Endothelial cell (in vitro differentiated cells): ENCODE measurements at regions not wholly inside any gene's neighbourhood (a gene's known extent, or its start where the extent isn't known, plus 50 kb on each side); places are given as distances from the start of the nearest gene placed in this dataset.

Experiments
- DNase-seq: peaks from one replicate; pipeline ENCODE4 v3.0.0; 2021; ENCODE audit warnings: low spot score
- H3K27ac Mint-ChIP-seq: one replicate; pipeline ENCODE4 v1.8.0; 2021; ENCODE audit warnings: mixed read lengths, inconsistent platforms; ENCODE audit not compliant: unreplicated experiment
- H3K27me3 Mint-ChIP-seq: one replicate; pipeline ENCODE4 v1.8.0; 2021; ENCODE audit warnings: mild to moderate bottlenecking, moderate library complexity, mixed read lengths, inconsistent platforms; ENCODE audit not compliant: unreplicated experiment
- H3K36me3 Mint-ChIP-seq: one replicate; pipeline ENCODE4 v1.8.0; 2021; ENCODE audit warnings: mild to moderate bottlenecking, low read depth, mixed read lengths, inconsistent platforms; ENCODE audit not compliant: unreplicated experiment
- H3K4me1 Mint-ChIP-seq: one replicate; pipeline ENCODE4 v1.8.0; 2021; ENCODE audit warnings: mild to moderate bottlenecking, mixed read lengths, inconsistent platforms; ENCODE audit not compliant: unreplicated experiment
- H3K4me3 Mint-ChIP-seq: one replicate; pipeline ENCODE4 v1.8.0; 2021; ENCODE audit warnings: mild to moderate bottlenecking, mixed read lengths, inconsistent platforms; ENCODE audit not compliant: unreplicated experiment
- H3K9me3 Mint-ChIP-seq: one replicate; pipeline ENCODE4 v1.8.0; 2021; ENCODE audit warnings: mixed read lengths, inconsistent platforms; ENCODE audit not compliant: unreplicated experiment
- TF ChIP-seq, protein P1 (sequence below): fragments of 200-600 bp; sonication (generic); IDR thresholded peaks from one replicate; pipeline ENCODE4 v1.5.0; 2021; ENCODE audit warnings: antibody characterized with exemption; ENCODE audit not compliant: unreplicated experiment

GRCh38 chr18:22650247-22650646 lies 232.5 kb upstream of the CTAGE1 start:
- Mint-ChIP-seq H3K27me3 (no peaks in the 10 kb centered on the region), H3K36me3 (no peaks in the 10 kb centered on the region), H3K27ac (no peak overlapping the region), H3K9me3 (no peaks in the 10 kb centered on the region), H3K4me3 (no peak overlapping the region), H3K4me1 (no peaks in the 10 kb centered on the region)
- no peak for DNase-seq
- TF ChIP-seq, protein P1, sequence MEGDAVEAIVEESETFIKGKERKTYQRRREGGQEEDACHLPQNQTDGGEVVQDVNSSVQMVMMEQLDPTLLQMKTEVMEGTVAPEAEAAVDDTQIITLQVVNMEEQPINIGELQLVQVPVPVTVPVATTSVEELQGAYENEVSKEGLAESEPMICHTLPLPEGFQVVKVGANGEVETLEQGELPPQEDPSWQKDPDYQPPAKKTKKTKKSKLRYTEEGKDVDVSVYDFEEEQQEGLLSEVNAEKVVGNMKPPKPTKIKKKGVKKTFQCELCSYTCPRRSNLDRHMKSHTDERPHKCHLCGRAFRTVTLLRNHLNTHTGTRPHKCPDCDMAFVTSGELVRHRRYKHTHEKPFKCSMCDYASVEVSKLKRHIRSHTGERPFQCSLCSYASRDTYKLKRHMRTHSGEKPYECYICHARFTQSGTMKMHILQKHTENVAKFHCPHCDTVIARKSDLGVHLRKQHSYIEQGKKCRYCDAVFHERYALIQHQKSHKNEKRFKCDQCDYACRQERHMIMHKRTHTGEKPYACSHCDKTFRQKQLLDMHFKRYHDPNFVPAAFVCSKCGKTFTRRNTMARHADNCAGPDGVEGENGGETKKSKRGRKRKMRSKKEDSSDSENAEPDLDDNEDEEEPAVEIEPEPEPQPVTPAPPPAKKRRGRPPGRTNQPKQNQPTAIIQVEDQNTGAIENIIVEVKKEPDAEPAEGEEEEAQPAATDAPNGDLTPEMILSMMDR: no peak

DNA sequence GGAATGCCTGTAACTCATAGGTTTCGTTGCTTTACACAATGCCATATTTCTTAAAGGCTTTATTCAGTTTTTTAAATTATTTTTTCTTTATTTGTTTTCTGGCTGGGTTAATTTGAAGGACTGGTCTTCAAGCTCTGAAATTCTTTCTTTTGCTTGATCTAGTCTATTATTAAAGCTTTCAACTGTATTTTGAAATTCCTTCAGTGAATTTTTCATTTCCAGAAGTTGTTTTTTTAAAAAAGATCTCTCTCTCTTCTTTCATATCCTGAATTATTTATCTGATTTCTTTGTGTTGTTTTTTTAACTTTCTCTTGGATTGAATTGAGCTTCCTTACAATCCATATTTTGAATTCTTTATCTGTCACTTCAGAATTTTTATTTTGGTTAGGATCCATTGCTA lies 239.9 kb upstream of the CTAGE1 start:
- H3K27ac Mint-ChIP-seq: no peak overlapping the region
- H3K9me3 Mint-ChIP-seq: peaks cover 1% of the 10 kb centered on the region
- TF ChIP-seq, protein P1: no peak
- DNase-seq: no peak
- no peaks in the 10 kb centered on the region for H3K4me1 Mint-ChIP-seq
- no peak overlapping the region for H3K4me3 Mint-ChIP-seq
- peaks cover 1% of the 10 kb centered on the region for H3K36me3 Mint-ChIP-seq
- no peaks in the 10 kb centered on the region for H3K27me3 Mint-ChIP-seq

- no peak overlapping the region for H3K27ac Mint-ChIP-seq
- no peaks in the 10 kb centered on the region for H3K27me3 Mint-ChIP-seq
- H3K4me3 Mint-ChIP-seq: no peak overlapping the region
- peaks cover 8% of the 10 kb centered on the region for H3K36me3 Mint-ChIP-seq
- H3K9me3 Mint-ChIP-seq: peaks cover 8% of the 10 kb centered on the region
- no peak for DNase-seq
- TF ChIP-seq, protein P1: no peak
- no peaks in the 10 kb centered on the region for H3K4me1 Mint-ChIP-seq
Measured at GRCh38 chr18:22658318-22658717, 240.6 kb upstream of the CTAGE1 start.

DNA sequence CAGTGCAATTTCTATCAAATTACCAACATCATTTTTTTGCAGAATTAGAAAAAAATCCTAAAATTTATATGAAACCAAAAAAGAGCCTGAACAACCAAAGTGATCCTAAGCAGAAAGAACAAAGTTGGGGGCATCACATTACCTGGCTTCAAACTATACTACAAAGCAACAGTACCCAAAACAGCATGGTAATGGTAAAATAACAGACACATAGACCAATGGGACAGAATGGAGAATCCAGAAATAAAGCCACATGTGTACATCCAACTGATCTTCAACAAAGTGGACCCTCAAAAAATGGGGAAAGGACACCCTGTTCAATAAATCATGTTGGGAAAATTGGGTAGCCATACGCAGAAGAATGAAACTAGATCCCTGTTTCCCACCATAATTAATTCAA lies 245.7 kb upstream of the CTAGE1 start:
- H3K9me3 Mint-ChIP-seq: peaks cover 9% of the 10 kb centered on the region
- no peak for DNase-seq
- no peak overlapping the region for H3K27ac Mint-ChIP-seq
- H3K36me3 Mint-ChIP-seq: peaks cover 9% of the 10 kb centered on the region
- H3K4me1 Mint-ChIP-seq: no peaks in the 10 kb centered on the region
- H3K4me3 Mint-ChIP-seq: no peak overlapping the region
- peaks cover 1% of the 10 kb centered on the region for H3K27me3 Mint-ChIP-seq
- TF ChIP-seq, protein P1: no peak

DNA sequence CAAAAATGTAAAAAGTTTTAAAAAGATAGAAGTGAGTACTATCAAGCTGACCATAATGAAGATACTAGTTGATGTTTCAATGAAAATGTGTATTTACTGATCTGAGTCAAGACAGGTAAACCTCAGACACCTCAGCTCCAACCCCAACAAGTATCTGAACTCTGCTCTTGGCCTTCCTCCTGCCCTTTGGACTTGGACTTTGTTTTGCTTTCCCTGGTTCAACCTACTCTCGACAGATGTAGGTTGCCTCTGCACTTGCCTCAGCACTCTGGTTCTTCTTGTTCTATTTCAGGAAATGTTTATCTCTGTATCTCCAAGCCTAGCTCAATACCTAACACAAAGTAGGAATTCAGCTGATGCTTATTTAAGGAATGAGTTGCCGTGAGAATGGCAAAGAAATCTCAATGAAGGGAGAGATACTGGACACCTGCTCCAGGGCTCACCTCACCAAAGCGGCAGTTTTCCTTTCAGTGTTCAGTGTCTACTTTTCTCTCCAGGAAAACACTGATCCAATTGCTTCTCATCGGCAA lies 248.8 kb upstream of the CTAGE1 start:
- Mint-ChIP-seq H3K36me3 (peaks cover 9% of the 10 kb centered on the region), H3K27me3 (peaks cover 1% of the 10 kb centered on the region), H3K4me1 (no peaks in the 10 kb centered on the region), H3K9me3 (peaks cover 9% of the 10 kb centered on the region), H3K27ac (no peak overlapping the region), H3K4me3 (no peak overlapping the region)
- TF ChIP-seq, protein P1: no peak
- no peak for DNase-seq
